Superior temporal gyrus (tissue), 1 donor: ENCODE measurements at regions not wholly inside any gene's neighbourhood (a gene's known extent, or its start where the extent isn't known, plus 50 kb on each side); places are given as distances from the start of the nearest gene placed in this dataset.
A peak's percentile ranks its signal among the peaks of the same experiment; 100 is the strongest.

Source experiments
- DNase-seq: peaks from one replicate; pipeline ENCODE4 v3.0.0-alpha.2; 2016; ENCODE audit errors: extremely low spot score

DNA sequence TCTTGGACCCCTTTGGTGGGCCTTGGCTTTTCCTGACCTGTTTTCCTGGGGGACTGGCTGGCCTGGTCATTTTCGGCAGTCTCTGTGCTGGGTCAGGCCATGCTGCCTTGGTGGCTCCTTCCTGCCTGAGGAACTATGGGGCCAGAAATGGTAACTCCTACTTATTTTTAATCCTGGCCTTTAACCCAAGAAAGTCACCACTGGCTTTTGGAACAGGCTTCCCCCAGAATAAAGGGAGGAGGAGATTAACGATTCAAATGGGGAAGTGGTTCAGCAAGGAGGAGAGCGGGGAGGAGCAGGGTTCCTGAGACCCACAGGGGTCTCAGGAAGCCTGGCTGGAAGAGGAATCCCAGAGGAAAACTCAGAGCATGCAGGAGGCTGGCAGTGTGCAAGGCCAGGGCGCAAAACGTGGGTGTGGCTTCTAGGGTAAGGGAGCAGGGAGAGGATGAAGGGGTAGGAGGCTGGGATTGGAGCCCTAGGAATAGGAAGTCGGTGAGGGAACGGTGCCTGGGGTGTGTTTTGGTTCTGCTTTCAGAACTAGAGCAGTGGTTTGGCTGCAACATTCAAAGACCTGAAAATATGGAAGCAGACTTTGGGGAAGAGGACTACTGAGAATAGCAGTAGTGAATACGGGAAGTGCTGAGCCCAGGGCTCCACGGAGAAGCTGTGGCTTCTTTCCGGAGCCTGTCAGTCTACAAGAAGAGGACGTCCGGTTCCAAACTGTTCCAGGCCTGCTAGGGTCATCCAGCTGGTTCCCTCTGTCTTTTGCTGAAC lies 271.1 kb upstream of the KLF4 start:
- DNase-seq: peak; percentile 40

DNA sequence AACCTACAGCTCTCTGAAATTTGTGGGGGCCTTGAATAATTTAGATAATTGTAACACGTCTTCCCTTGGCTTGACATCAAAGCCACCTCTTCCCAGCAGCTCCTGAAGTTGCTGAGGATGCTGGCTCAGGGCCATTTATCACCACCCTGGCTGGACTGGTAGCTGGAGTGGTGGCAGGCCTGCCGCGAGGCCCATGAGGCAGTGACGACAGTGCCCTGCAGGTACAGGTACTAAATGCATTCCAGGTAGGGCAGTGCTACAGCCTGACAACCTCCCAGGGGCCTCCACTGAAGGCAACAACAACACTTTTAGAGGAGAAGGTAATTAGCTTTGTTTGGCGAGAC lies 270.2 kb upstream of the KLF4 start:
- no peak for DNase-seq

DNA sequence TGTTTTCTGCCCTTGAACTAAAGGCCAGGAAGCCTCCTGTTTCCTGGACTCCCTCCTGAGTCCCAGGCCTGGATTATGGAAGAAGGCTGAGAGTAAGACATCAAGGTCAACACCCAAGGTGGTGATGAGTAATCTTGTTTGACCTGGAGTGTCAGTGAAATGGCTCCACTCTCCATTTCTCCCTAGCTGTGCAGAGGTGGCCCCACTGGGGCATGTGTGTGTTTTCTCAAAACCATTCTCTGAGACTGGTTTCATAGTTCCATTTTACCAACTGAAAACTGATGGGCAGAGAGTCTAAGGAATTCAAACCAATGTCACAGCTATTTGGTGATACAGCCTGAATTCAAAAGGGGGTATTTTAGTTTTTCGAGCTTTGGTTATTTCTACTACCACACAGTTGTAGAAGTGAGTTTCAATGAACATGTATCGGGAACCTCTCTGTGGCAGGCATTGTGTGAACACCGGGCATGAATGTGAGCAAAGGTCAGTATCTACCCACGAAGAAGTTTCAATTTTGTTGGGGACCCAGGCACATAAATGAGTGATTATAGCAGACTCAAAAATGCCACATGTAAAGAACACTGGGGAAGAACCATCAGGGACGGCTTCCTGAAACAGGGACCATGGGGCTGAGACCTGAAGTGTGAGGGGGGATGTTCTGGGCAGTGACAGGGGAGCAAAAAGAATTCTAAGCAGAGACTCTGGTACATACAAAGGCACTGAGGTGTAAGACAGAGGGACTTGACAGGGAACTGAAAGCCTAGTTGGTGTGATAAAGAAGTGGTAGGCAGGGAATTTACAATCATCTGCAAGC lies 269.6 kb upstream of the KLF4 start:
- no peak for DNase-seq

DNA sequence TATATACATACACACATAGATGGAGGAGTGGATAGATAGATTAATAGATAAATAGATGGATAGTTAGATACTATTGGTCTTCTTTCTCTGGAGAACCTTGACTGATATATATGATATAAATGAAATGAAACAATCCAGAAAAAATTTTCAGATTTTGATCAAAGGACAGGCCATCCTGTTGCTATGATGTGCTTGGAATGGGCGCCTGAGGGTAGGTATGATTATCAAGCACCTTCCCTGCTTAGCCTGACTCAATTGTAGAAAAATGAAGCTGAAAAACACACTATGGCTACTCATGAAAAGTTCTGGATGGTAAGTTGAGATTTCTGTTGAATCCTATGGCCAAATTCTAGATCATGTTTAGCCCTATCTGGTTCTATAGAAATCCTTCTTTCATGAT lies 266.5 kb upstream of the KLF4 start:
- no peak for DNase-seq

DNA sequence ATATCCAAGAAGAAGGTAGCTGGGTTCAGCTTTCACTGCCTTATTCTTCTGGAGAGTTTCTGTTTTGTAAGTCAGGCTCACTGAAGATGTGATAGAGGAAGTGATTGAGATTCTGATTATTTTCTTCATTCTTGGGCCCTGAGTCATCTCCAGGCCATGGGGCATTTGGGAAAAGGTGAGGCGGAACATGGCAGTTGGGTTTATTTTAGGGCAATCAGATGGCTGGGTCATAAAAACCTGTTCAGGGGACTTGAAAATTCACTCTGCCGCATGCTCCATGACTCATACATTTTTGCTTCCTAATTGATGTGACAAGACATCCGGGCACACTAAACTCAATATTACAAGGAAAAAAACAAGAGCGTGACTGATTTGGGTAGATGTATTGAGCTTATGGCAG lies 265.7 kb upstream of the KLF4 start:
- DNase-seq: no peak

DNA sequence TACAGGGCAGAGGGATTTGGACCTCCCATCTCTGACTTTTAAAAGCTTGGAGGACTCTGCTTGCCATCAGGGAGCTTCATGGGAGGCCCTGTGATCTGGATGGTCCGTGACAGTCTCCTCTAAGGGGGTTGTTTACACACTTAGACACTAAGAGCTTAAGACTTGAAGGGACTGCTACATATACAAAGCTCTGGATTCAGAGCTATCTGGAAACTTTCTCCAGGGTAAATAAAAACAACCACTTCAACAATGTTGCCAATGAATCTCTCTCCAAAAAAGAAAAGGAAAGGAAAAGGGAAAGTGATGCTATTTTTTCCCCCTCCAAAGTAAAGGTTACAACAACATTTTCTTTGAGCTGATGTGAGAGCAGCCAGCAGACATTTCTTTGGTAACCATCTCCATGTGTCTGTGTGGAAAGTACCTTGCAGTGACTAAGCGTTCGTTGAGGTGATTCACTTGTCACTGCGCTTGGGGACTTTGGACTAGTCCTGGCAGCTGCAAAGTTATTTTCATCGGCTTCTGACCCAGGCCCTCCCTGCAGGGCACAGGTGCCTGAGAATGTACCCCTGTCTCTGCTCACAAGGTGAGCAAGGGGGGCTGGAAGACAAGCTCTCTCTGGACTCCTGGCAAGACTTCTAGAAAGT lies 262.1 kb upstream of the KLF4 start:
- DNase-seq: peak; percentile 52

DNA sequence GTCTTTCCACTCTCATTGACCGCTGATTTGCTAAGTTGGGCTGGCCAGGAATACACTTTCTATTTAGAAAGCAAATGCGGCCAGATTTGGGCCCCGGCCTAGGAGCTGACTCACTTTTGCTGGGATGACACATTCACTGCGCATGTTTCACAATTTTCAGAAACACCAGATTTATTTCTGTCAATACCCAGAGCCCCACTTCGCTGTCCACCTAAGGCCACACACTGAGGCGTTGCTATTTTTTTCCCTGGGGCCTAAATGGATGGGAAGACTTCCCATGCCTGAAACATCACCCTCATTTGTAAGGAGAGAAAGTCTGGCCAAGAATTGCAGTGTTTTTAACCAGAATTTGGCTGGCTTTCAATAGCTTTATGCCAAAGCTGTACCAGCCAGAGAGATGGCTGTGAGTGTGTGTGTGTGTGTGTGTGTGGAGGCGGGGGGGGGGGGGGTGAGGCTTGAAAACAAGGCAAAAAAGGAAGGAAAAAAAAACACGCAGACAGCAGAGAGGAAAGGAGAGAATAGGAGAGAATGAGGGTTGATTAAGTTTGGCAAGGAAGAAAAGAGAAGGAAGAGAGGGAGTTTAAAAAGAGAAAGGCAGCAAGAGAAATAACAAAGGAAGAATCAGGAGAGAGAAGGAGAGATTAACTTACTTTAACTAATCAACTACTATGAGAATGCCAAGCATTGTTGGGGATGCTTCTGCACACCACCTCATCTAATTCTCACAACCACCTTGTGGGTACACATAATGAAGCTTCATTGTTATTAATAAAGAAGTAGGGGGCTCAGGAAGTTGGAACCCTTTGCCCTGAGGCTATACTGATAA lies 261.4 kb upstream of the KLF4 start:
- DNase-seq: peak; percentile 94

DNA sequence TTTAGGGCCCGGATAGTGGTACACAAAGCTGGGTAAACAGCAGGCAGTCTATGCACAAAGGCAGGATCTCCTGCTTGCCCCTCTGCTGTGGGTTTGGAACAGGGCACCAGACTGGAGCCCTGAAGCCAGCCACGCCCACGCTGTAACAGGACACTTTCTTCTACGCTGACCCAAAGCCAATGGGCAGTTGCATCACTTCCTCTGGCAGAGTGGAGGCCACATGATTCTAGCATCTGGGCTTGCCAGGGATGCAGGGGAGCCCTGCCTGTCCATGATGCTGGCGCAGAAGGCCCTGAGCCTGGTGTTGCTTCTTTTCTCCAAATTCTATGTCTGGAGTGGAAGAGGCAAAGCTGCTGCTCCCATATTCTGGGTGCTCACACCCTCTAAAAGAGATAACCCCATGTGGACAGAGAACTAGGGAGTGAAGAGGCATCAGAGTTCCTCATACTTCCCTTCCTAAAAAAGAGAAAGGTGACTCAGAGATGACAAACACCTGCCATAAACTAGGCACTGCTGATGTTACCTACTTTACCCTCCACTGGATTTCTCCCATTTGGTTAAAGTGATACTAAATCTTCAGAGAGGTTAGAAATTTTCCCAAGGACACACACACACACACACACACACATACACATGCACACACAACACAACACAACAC lies 260.3 kb upstream of the KLF4 start:
- DNase-seq: peak; percentile 94

DNA sequence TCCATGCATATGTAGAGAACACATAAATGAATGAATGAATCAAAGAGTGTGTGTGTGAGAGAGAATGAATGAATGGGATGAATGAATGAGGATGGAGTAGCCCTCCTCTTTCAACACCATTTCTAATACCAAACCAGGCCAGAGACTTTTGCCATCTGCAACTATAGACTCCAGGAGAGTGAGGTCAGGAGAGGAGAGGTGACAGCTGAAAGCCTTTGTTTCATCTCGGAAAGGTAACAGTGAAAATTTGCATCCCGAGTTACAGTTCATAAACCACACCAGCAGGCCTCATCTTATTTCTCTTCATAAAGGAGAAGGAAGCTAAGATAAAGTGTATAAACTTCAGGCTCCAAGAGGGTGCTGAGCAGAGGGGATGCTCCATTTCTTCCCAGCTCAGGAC lies 255.3 kb upstream of the KLF4 start:
- no peak for DNase-seq

DNA sequence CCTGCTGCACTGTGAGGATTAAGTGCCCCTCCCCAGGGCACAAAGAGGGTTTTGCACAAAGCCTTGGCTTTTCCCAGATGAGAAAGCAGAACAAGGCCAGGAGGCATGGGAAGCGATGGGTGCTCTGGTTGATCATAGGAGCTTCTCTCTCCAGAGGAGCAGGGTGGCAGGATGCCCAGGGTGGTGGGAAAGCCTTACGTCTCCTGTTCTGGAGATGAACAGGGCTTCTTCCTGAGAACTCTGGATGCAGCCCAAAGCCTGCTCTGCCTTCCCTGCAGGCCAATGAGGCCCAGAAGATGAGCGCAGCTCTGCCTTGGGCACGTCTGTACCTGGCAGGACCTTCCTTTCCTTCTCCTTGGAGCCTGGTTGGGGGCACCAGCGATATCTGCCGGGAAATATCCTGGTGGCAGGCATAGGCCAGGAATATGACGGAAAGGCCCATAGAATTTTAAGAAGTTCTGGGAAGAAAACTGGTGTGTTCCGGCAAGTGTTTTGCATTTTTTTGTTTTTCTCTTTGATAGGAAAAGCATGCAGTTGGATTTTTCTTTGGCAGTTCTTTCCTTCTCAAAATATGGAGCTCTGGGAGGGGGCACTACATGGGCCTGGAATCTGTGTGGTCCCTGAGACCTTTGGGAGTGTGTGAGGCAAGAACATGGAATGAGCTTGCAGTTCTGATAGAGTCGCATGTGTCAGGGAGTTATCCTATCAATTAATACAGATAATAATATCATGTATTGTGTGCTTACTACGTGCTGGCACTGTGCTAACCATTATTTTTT lies 253.2 kb upstream of the KLF4 start:
- no peak for DNase-seq

DNA sequence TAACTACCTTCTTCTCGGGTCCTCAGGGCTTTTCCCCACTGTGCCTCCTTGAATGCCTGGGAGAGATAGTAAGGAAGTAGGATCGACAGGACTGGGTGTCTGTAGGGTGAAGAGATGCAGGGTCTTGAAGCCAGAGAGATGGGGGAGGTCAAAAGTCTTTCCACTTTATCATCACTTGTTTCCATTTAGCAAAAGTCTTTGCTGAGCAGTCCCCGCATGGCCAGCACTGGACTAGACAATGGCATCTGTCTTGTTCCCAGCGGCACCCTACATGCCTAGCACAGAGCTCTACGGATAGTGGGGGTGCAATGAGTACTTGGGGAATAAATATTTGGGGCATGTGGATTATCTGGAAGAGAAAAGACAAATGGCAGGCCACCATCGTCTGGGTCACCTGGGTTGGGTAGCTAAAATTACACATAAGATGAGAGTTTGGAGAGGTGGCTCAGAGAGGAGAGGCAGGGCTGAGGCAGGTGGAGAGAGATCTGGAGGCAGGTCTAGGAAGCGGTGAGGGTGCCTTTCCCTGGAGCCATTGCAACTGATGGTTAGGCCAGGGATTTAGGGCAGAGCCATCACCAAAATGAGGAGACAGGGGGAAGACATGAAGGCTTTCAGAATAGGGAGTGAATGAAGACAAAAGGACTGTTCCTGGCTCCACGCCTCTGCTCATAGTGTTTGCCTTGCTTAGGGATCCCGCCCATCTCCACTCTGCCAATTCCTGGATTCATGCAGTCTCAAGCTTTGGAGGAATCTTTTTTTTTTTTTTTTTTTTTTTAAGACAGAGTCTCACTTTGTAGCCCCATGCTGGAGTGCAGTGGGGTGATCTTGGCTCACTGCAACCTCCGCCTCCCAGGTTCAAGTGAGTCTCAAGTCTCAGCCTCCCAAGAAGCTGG lies 250.8 kb upstream of the KLF4 start:
- no peak for DNase-seq

DNA sequence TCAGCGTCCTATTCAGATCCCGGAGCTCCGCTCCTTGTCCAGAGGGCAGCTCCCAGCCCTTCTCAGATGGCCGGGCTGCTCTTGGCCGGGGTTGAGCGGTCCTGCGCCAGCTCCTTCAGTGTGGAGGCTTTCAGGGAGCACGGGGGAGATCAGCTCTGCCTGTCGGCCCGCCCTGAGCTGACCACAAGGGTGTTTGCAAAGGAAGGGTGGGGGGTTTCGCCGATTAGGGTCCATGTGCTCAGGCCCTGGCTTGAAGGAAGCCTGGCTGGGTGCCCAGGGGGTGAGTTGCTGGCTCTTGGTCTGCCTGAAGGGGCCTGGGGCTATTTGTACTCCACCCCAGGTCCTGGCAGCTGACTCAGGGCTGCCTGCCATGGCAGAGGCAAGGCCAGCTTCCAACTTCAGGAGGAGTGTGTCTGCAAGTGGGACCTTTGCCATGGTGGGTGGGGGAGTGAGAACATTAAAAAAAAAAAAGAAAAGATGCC lies 250.1 kb upstream of the KLF4 start:
- DNase-seq: no peak

DNA sequence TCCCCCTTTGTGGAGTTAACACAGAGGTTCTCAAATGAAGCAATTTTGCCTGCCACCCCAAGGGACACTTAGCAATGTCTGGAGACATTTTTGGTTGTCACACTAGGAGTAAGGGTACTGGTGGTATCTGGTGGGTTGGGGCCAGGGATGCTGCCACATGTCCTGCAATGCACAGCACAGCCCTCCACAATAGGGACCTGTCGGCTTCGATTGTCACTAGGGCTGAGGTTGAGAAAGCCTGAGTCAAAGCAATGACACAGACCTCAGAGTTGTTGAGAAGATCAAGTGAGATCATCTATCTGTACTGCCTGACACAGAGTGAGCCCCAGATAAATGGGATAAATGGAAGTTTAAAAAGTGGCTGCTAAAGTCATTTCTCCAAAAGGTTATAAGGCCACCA lies 249.2 kb upstream of the KLF4 start:
- no peak for DNase-seq

DNA sequence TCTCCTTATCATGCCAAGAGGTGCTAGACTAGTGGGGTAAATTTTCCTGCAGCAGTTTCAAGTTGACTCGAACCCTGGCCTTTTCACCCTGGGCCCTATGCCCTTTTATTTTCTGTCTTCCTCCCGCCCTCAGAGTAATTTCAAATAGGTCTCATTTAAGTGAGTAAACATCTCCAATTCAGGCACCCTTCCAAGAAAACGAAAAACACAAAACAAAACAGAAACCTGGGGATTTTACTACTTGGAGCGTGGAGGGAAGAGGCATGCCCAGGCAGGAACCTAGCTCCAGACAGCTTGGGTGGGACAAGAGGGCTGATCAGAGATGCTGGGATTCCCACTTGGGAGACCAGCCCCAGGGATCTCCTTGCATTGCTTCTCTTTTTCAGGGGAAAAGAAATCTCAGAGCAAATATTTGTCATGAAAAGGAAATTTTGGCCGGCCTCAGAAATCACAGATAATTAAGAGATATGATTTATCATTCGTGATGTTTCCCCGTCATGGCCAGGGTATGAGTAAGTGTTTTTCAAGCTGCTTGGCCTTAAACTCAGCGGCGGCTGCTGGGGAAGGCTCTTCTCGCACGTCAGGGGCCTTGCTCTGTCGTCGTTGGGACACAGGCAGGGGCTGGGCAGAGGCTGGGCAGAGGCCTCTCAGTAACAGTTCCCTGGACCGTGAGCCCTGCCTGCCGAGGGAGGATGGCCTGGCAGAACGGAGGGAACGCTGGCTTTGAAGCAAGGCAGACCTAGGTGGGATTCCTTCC lies 248.6 kb upstream of the KLF4 start:
- DNase-seq: no peak

DNA sequence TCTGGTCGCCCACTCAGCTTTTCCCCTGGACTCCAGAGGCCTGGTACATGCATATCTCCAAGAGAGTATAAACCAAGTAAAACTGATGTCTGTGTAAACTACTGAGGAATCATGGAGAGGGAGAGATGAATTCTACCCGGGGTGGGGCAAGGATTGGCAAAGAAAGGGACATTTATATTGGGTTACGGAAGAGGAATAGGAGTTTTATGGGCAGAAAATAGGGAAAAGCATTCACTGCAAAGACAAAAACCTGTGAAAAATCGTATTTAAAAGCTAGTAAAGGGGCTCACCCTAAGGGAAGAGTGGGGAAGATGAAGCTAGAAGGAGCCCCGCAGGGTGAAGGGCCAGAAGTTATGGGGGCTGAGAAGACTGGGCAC lies 248.0 kb upstream of the KLF4 start:
- no peak for DNase-seq

DNA sequence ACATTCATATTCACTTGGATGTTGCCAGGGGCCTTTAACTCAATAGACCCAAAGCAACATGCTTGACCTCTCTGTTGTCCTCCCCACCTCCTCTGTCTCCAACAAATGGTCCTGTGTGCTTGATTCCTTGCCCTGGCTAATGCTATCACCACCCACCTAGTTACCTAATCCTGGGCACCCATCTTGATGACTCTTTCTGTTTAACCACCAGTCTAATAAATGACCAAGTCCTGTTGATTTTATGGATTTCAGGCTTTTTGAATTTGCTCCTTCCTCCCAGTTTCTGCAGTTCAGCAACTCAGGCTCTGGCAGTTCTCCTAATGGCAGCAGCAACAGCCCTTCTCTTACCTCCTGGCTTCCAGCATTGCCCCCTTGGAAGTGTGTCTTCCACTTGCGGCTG lies 246.3 kb upstream of the KLF4 start:
- DNase-seq: no peak

DNA sequence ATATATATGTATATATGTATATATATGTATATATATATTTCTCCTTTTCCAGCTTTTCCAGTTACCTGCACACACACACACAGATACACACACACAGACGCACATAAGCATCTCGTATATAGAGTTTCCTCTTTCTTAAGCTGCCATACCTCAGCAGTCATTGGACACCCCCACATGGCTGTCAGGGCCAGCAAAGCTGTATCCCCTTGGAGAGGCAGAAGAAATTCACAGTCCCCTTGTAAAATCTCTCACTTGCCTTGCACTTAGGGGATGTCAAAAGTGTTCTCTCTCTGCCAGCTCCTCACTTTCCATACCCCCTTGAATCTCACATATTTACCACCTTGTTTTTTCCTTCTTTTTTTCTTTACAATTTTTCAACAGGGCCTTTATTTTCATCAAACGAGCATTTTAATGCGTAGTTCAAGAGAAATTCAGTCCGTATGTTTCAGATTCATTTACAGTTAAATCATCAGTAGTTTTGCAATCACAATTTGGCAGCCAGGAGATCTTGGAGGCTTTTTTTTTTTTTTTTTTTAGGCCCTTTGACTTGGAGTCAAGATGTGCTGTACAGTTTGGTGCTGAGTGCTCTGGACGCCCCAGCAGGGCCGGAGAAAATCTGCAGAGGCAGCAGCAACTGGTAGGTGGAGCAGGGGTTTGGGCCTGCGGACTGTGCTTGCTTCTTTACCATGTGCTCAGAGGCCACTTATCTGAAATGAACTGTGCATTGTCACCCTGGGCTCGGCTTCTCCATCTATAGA lies 244.9 kb upstream of the KLF4 start:
- DNase-seq: no peak

DNA sequence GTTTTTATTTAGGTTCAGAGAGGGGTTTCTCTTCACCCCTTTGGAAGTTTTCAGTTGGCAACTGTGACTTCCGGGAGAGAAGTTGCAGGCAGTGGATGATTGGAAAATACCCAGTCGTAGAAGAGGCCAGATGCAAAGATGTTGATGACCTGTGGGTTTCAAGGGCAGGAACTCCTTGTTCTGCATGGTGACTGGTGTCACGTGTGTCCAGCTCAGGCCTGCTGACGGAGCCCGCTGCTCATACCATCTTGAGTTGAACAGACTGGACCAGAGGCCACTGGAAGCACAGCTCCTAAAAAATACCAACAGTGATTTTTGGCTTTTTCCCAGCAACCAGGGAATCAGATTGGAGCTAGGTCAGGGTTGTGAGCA lies 243.9 kb upstream of the KLF4 start:
- DNase-seq: peak; percentile 66
